GM10248 (cell line): ENCODE measurements at regions not wholly inside any gene's neighbourhood (a gene's known extent, or its start where the extent isn't known, plus 50 kb on each side); places are given as distances from the start of the nearest gene placed in this dataset.

ENCODE experiments used
- CTCF ChIA-PET: fragments of 300-600 bp; sonication (Branson Sonifier 250); formaldehyde crosslinking; extraction: SDS; loops from one replicate; lab custom pipeline; 2021; ENCODE audit warnings: antibody characterized with exemption; lab: Yijun Ruan, JAX
- POLR2A ChIA-PET: fragments of 350-650 bp; sonication (Branson Sonifier 250); formaldehyde crosslinking; extraction: SDS; loops from one replicate; lab custom pipeline; 2020; ENCODE audit warnings: antibody characterized with exemption; lab: Yijun Ruan, JAX
- DNase-seq: peaks from one replicate; pipeline ENCODE4 v3.0.0; 2012; ENCODE audit errors: extremely low spot score
- TF ChIP-seq, protein P1 (sequence below): IDR thresholded peaks from 2 replicates; pipeline ENCODE4 v1.5.1; 2012; ENCODE audit warnings: mild to moderate bottlenecking, low read depth; ENCODE audit errors: extremely low read depth, missing control alignments, control extremely low read depth

DNA sequence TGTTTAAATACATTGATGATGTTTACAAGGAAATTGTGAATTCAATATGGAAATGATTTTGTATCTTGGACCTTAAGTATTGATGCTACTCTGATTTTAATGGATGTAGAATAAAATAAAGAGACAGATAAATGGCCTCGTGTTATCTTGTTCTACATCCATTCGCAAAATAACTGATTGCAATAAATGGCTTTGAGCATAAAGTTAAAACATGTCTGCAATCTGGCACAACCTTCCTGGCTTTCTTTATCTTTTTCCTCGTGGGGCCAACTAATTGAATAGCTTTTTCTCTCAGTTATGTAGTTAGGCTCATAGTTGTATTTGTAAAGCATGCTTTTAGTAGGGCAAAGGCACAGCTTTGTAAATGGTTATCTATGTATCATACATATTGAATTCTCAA is 691.4 kb downstream of the CDH8 start:
- CTCF ChIA-PET: no interaction called here
- TF ChIP-seq, protein P1, sequence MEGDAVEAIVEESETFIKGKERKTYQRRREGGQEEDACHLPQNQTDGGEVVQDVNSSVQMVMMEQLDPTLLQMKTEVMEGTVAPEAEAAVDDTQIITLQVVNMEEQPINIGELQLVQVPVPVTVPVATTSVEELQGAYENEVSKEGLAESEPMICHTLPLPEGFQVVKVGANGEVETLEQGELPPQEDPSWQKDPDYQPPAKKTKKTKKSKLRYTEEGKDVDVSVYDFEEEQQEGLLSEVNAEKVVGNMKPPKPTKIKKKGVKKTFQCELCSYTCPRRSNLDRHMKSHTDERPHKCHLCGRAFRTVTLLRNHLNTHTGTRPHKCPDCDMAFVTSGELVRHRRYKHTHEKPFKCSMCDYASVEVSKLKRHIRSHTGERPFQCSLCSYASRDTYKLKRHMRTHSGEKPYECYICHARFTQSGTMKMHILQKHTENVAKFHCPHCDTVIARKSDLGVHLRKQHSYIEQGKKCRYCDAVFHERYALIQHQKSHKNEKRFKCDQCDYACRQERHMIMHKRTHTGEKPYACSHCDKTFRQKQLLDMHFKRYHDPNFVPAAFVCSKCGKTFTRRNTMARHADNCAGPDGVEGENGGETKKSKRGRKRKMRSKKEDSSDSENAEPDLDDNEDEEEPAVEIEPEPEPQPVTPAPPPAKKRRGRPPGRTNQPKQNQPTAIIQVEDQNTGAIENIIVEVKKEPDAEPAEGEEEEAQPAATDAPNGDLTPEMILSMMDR: no peak
- DNase-seq: no peak
- POLR2A ChIA-PET: no interaction called here

DNA sequence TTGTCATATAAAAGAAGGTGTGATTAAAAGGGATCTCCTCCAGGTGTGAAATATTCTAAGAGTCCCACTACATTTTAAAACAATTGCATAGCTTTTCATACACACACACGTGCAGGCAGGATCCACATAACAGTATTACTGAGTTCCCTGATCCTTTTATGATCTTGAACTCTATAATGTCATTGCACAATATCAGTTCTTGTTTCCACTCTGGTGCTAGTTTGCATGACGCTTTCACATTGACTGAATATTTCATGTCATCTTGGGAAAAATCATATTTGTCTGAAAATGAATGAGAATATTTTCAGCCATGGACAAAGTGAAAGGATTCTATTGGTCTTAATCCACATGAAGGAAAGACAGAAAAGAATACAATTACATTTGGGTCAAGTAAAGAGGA is 703.8 kb downstream of the CDH8 start:
- CTCF ChIA-PET: interaction anchor here (1.2 kb wide), 1 partner anchor 27 kb away, joined by 3 read pairs; no protein-coding TSS in a partner anchor
- TF ChIP-seq, protein P1: no peak

DNA sequence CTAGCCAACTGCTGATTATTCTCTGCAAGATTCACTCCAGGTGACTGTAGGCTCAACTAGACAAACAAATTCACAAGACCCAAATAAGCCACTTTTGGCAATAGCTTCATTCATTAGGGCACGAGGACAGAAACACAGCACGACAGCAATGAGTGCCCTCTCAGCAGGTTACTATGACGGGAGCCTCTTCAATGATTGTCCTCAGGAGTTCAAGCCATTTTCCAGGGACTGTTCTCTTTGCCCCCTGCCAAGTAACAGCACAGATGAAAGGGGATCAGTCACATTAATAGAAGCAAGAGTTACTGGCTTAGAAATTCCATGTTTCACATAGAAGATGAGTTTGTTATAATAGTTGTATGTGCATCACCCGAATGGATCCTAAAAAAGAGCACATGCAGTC is 712.2 kb downstream of the CDH8 start:
- CTCF ChIA-PET: no interaction called here

More for the DNA sequence above, 703.8 kb downstream of the CDH8 start:
- POLR2A ChIA-PET: no interaction called here
- no peak for DNase-seq

DNA sequence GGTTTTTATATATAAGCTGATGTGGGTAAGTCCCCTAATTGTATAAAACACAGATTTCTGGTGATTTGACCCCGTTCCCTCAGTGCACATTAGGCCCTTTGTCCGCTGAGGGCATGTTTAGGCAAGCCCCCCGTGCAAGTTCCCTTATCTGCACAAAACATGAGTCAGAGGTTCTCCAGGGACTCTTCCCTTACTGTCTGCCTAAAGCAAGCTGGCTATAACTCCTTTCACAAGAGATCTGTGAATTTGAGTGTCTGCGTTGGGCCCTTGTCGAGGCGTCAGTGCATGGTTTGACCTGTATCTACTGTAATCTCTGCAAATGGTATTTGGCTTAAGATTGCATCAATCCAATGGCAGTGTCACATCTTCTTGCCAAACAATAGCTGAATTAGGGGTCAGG is 712.8 kb downstream of the CDH8 start:
- no peak for DNase-seq
- ChIA-PET POLR2A (no interaction called here), CTCF (no interaction called here)
- TF ChIP-seq, protein P1: no peak

More for the DNA sequence above, 712.2 kb downstream of the CDH8 start:
- TF ChIP-seq, protein P1: no peak
- POLR2A ChIA-PET: no interaction called here
- no peak for DNase-seq

DNA sequence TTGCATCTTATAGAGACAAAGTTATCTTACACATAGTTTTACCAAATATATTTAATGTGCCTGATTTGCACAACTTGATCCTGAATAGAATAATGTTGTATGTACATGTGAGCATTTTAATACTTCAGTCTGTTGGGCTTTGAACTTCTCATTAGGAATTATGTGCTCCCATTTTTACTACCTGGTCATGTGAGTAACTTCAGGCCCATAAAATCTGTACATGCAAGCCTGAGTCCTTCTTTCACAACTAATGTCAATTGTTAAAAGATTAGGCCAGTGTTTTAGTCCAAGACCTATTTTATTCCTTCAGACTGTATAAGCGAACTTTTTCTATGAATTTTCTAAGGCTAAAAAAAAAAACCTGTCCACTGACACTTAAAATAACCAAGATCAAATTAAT is 715.4 kb downstream of the CDH8 start:
- POLR2A ChIA-PET: no interaction called here
- DNase-seq: no peak
- CTCF ChIA-PET: no interaction called here
- TF ChIP-seq, protein P1: no peak

- no peak for DNase-seq
Observed at GRCh38 chr16:61313931-61314330, 722.3 kb downstream of the CDH8 start.

More at GRCh38 chr16:61313931-61314330, 722.3 kb downstream of the CDH8 start:
- ChIA-PET POLR2A (no interaction called here), CTCF (interaction anchor here (1.1 kb wide), 1 partner anchor 12 kb away, joined by 3 read pairs; no protein-coding TSS in a partner anchor)
- TF ChIP-seq, protein P1: no peak
